M059J (cell line): ENCODE measurements at regions not wholly inside any gene's neighbourhood (a gene's known extent, or its start where the extent isn't known, plus 50 kb on each side); places are given as distances from the start of the nearest gene placed in this dataset.

Source experiments
- DNase-seq: peaks from one replicate; pipeline ENCODE4 v3.0.0-alpha.2; 2012; ENCODE audit warnings: low read depth

DNA sequence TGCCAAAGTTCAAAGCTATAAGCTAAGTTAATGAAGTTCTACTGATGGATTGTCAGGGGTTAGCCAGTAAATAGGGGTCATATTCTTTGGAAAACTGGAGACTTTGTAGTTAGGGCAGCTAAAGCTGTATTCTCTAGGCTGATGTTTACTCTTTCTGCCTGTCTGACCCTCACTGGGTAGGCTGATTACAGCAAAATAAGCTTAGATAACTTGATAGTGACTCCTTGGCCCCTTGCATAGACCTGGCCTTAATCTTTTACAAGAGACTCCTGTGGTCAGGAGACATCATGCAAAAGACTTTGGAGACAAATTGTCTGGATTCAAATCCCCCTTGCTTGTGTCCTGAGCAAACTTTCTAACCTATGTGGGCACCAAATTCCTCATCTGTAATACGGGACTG, 314.4 kb upstream of the MSX2 start:
- peak; percentile 50 for DNase-seq

DNA sequence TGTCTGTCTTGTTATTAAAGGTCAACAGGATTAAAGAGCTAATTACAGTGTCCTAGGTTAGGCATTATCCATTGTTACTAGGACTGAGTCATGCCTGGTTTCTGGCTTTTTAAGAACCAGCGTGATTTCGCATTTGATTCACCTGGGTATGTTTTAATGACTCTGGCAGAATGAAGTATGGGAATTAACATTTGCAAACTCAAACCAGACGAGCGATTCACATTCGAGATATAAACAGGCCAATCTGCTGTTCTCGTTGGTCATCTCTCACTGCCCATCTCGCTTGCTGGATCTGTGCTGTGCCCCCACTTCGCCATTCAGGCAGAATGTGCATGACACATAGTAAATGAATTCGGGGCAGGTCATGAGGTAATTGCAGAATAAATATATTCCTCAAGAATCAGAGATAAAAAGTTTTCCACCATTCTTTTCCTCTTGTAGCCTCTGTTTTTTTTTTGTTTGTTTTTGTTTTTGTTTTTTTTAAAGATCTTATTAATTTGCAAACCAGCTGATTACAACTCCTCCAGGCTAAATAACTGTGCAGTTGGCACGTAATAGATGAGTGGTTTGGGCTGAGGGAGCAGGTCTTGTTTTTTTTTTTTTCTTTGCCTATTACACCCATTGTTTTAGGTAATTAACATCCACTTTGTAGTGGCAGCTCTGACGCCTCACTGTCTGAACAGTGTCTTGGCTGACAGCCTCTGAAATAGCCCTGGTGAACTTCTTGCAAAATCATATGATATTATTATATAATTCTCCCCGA, 313.5 kb upstream of the MSX2 start:
- peak; percentile 93 for DNase-seq

GRCh38 chr5:174411479-174411819, 312.9 kb upstream of the MSX2 start:
- no peak for DNase-seq

- peak; percentile 81 for DNase-seq
Observed at GRCh38 chr5:174412374-174412773, 312.0 kb upstream of the MSX2 start.

GRCh38 chr5:174412941-174413340, 311.4 kb upstream of the MSX2 start:
- DNase-seq = peak; percentile 69

DNA sequence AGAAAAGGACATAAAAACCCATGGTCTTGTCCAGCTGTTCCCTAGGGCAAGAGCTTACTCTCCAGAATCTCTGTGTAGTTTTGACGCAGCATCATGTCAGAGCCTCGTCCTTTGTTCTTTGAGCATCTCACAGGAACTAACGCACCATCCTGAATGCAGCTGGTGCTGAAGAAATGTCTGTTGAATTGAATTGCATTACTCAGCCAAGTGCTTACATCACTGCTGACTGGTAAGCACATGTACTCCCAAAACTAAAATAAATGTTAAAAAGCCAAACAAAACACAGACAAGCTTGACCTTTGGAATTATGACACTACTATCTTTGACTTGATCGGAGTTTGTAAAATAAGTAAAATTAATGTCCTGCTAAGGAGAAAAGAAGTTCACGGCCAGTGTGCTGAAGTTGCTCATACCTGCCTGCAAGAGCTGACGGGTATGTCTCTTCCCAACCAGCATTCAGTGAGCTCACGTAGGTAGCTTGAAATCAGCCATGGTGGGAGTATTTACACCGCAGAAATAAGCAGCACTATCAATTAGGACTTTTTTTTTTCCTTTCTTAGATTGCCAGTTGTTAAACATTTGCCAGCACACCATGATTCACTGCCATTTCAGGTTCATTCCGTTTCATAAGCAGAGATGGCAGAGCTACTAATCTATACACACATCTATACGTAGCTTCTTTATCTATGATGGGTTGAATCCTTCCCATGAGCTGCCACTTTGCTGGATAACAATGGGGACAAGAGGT, 310.6 kb upstream of the MSX2 start:
- peak; percentile 82 for DNase-seq

DNA sequence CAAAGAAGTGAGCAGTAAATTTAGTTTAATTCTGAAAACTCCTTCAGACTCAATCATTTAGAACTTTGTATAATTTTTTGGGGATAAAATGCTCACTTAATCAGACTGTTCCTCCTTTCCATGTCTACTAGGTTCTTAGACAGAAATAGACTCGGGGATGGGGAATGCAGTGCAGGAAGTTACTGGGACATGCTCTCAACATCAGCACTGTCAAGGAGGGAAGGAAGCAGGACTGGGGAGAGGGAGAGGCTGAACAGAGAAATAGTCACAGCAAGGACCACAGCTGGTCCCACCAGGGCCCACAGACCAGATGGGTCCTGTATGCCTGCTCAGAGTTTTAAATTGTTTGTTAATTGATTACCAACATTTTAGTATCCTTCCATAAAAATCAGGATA, 310.1 kb upstream of the MSX2 start:
- DNase-seq = peak; percentile 27

GRCh38 chr5:174418809-174419539, 305.4 kb upstream of the MSX2 start:
- DNase-seq = peak; percentile 42

DNA sequence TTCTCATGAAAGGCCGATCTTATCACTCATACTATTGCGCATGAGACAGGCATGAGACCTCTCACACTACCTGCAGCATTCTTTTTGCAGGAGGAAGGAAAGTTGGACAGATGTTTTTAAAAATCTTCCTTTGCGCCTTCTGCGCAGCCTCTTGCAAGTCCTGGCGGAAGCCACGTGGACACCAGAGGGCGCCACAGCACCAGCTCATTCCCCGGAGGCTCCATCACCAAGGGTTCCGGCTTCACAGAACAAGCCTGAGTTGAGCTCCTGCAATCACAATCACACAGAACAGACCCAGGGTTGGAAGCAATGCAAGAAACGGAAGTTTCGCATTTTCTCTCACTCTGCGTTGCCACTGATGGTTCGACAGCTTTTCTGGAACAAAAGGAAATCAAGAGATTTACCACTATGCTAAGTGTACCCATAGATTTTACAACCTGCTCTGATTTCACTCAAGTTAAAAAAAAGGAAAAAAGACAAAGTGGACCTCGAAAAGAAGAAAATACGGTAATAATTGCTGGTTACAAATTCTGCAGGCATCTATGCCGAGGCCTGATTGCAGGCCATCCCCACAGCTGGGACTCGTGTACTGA, 304.7 kb upstream of the MSX2 start:
- DNase-seq = peak; percentile 85

GRCh38 chr5:174420651-174421407, 303.6 kb upstream of the MSX2 start:
- DNase-seq = no peak

- DNase-seq = no peak
Observed at GRCh38 chr5:174421408-174421805, 303.0 kb upstream of the MSX2 start.

DNA sequence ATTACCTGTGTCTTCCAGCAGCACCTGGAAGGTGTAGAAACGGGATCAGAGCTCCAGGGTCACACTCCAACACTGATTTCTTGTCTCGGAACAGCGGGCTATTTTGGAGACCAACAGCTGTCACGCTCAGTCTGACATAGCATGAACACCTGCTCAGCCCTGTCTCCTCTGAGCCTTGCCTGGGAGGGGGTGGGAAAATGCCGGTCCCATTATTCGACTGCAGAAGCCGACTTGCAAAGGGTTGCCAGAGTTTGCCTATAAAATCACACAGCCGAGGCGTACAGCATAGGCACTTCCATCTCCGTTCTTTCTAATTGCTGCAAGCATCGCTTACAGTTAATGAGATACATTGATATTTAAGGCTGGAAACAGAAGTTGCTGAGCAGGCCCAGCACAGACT, 300.8 kb upstream of the MSX2 start:
- no peak for DNase-seq

DNA sequence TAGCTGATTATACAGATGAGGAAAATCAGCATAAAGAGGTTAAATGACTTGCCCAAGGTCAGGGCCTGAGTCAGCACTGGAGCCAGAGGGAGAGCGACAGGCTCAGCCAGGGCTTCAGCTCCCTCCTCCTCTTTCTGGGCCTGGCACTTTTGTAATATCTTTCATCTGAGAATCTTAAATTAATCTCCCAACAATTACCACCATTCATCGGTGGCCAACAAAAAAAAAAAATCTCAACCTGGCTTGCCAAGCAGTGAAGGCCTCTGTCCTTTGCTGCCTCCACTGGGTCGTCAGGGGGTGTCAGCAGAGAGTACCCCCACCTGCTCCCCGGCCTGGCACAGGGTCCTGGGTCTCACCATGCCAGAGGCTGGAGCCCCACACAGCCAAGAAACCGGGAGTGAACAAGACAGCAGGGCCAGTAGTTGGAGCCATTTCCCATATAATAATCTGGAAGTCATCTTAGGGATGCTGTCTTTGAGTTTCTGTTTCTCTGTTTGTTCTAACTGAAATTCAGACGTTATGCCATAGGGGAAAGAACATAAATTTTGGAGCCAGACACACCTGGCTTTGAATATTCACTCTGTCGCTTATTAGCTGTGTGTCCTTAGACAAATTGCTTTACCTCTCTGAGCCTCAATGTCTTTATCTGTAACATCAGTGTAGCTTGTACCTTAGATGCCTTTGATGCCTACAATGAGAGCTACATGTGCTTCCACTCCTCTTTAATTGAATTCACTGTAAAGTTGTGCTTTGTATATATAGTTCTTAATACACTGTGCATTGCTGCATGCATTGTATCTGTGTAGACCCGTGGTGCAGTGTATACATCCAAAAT, 299.9 kb upstream of the MSX2 start:
- DNase-seq = peak; percentile 32

DNA sequence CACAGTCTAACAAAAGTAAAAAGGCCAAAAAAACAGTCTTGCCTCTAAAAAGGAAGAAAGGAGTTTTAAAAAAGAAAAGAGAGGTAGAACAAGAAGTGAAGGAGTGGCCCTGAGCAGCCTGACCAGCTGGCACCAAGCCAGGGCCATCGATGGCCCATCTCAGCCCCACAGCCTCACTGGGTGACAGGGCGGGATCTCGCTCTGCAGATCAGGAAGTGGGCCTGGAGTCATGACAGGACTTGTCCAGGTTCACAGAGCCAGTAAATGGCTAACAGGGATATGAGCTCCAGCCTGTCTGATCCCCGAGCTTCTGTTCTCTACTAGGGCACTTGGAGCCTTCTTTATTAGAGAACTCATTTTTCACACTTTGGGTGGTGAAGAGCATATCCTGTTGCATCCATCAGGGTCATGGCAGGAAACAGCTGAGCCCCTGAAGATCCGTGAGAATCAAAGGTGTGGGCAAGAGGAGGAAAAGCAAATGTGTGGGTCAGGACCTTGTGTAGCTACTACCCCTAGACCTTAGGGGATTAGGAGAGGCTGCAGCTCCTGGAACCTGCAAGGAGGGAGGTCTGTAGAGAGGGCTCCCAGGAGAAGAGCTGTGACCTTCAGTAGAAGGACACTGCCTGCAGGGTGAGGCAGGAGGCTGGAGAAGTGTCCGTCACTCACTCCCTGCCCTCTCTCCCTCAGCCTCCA, 299.0 kb upstream of the MSX2 start:
- DNase-seq = no peak

DNA sequence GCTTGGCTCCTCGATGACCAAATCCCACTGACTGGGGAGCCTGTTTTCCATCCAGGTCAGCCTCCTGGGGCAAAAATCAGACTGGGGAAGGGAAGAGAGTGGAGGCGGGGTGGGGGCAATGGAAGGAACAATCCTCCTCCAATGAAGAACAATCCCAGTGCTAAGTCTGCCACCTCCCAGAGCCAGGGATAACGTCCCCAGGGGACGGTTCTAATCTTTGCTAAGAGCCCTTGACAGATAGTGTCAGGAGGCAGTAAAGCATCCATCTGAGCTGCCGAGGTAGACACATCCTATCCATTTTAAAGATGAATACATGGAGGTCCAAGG, 298.5 kb upstream of the MSX2 start:
- no peak for DNase-seq

- DNase-seq = no peak
Observed at GRCh38 chr5:174426388-174426787, 298.0 kb upstream of the MSX2 start.

DNA sequence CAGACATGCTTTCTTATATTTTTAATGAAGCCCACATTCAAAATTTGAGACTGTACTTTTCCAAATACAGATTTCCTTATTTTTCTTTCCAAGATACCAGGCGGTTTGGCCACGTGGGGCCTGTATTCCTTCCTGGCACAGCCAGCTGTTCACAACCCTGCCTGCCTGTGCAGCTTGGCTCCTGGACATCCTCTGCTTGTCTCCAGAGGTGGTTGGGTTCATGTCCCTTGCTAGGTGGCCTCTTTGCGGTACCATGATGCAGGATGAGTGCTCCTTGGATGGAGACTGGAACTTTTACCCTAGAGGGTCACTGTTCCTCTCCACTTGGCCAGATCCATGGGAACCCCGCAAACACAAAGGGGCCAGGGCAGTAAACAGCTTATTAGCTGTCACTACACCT, 297.5 kb upstream of the MSX2 start:
- no peak for DNase-seq

DNA sequence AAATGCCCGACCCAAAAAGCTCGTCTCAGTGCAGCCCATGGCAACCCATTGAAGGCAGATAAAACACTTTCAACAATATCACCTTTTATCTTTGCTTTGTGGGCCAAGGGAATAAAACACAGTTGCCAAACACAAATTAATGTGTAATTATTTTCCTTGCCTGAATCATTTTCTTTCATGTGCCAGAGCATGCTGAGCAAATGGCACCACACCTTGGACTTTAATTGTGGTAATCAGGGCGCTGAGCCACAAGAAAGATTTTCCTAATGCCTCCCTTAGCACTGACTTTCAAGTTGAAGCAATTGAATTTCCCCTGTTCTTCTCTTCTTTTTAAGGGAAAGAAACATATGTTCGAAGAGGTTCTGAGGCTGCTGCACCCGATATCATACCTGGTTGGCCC, 297.1 kb upstream of the MSX2 start:
- DNase-seq = no peak

DNA sequence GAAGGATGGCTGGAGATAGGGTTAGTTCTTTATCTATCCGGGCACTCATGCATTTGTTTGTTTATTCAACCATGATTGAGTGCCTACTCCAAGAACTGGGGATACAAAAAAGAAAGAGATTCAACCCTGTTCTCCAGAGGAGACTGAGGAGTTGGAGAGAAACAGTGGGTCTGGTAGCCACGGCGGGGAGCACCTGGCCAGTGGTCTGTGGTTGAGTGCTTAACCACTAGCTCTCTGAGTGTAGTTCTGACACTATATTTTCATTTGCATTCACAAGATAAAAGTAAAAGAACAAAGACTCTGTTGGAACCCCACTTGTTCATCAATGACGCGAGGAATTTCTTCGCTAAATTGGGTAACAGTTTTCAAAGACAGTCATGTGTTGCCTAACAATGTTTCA, 295.5 kb upstream of the MSX2 start:
- DNase-seq = no peak

DNA sequence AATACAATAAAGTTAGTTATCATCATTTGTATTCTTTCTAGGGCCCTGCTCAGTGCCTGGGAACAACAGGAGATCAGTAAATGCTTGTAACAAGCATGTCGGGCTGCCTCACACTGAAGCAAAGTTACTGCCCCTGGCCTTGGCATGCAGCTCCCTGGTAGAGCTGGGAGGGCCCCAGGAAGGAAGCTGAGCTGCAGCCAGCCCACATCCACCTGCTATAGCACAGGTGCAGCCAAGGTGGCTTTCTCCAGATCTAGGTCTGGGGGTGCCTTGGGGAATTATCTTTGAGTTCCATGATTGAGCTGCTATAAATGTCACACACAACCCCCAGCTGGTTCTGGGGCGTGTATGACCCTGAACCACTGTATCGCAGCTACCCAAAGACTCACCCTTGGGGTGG, 293.4 kb upstream of the MSX2 start:
- no peak for DNase-seq
